GM10248 (cell line): ENCODE measurements at regions not wholly inside any gene's neighbourhood (a gene's known extent, or its start where the extent isn't known, plus 50 kb on each side); places are given as distances from the start of the nearest gene placed in this dataset.
"Not testable (repeated sequence)": the region's sequence is repeated elsewhere in the genome, so short reads cannot be mapped to it uniquely, and the experiment has no call there.

Source experiments
- CTCF ChIA-PET: fragments of 300-600 bp; sonication (Branson Sonifier 250); formaldehyde crosslinking; extraction: SDS; loops from one replicate; lab custom pipeline; 2021; ENCODE audit warnings: antibody characterized with exemption; lab: Yijun Ruan, JAX
- POLR2A ChIA-PET: fragments of 350-650 bp; sonication (Branson Sonifier 250); formaldehyde crosslinking; extraction: SDS; loops from one replicate; lab custom pipeline; 2020; ENCODE audit warnings: antibody characterized with exemption; lab: Yijun Ruan, JAX
- DNase-seq: peaks from one replicate; pipeline ENCODE4 v3.0.0; 2012; ENCODE audit errors: extremely low spot score
- TF ChIP-seq, protein P1 (sequence below): IDR thresholded peaks from 2 replicates; pipeline ENCODE4 v1.5.1; 2012; ENCODE audit warnings: mild to moderate bottlenecking, low read depth; ENCODE audit errors: extremely low read depth, missing control alignments, control extremely low read depth

DNA sequence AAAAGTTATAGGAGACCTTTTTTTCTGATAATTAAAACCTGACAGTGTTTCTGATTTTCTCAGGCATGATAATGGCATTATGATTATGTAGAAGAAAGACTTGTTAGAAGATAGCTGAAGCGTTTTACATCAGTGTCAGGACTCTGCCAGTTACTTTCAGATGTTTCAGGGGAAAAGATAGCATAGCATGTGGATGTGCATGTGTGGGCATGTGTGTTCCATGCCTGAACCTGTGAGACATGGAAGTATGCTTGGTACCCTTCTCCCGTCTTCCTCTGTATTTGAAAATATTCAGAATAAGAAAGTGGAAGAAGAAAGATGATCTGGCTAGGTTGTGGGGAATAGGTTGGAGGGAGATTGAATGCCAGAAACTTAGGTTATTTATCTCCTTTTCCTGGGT, 113.1 kb upstream of the PCAT7 start:
- TF ChIP-seq, protein P1, sequence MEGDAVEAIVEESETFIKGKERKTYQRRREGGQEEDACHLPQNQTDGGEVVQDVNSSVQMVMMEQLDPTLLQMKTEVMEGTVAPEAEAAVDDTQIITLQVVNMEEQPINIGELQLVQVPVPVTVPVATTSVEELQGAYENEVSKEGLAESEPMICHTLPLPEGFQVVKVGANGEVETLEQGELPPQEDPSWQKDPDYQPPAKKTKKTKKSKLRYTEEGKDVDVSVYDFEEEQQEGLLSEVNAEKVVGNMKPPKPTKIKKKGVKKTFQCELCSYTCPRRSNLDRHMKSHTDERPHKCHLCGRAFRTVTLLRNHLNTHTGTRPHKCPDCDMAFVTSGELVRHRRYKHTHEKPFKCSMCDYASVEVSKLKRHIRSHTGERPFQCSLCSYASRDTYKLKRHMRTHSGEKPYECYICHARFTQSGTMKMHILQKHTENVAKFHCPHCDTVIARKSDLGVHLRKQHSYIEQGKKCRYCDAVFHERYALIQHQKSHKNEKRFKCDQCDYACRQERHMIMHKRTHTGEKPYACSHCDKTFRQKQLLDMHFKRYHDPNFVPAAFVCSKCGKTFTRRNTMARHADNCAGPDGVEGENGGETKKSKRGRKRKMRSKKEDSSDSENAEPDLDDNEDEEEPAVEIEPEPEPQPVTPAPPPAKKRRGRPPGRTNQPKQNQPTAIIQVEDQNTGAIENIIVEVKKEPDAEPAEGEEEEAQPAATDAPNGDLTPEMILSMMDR, result no peak
- ChIA-PET POLR2A (no interaction called here), CTCF (interaction anchor here (1.6 kb wide), 1 partner anchor 9 kb away, joined by 3 read pairs; no protein-coding TSS in a partner anchor)
- no peak for DNase-seq

DNA sequence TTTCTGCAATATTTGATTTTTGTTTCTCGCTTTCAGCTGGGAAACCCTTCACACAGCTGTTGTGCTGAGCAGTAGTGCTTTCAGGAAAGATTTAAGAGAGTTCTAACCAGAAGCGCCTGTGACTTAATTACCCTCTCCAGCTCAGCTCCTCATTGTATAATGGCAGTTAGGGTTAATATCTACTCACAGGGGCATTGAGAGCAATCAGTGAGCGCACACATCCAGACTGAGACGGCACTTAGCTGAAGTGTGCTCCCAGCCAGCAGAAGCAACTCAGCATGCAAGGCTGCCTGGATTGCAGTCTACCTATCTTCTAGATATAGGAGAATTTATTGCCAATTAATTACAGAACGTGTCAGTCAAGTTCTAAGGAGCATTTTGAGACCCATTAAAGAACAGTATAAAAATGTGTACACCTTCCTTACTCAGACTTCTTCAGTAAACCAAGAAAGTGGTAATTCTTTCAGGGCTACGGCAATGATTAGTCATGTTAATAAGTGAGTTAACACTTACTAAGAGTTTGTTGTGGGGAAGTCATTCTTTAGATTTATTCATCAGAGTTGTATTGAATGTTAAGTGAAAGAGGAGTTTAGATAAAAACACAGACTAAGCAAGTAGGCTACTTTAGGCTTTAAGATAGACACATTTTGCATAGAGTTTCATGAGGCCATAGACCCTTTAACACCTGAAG, 111.7 kb upstream of the PCAT7 start:
- no peak for DNase-seq
- TF ChIP-seq, protein P1, result no peak
- CTCF ChIA-PET, result interaction anchor here (1.0 kb wide), 1 partner anchor 16 kb away, joined by 3 read pairs; no protein-coding TSS in a partner anchor
- POLR2A ChIA-PET, result no interaction called here

DNA sequence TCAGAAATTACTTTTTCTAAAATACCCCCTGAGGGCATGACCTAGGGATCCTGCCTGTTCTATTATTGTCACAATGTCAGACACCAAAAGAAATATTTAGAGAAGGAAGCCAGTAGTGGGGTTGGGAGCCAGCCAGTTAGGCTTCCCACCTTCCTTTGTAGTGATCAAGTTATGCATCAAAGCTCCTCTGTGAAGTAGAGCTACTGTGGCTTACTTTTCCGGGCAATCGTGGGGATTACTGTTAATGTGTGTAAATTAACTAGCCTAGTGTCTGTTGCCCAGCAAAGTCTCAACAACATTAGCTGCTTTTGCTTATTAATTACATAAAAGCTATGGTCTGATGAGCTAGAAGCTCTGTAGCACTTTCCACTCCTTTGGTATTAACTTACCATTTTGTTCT, 109.0 kb upstream of the PCAT7 start:
- ChIA-PET POLR2A (no interaction called here), CTCF (no interaction called here)
- DNase-seq, result no peak
- TF ChIP-seq, protein P1, result no peak

DNA sequence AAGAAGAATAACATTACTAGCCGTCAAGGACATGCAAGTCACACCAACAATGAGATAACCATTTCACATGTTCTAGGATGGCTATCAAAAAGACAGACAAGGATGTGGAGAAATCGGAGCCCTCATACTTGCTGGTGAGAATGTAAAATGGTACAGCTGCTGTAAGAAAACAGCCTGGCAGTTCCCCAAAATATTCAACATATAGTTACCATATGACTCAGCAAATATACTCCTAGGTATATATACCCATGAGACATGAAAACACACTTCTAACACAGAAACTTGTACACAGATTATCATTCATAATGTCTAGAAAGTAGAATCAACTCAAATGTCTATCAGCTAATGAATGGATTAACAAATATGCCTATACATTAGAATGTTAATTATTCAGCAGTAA, 105.4 kb upstream of the PCAT7 start:
- ChIA-PET CTCF (interaction anchor here (1.0 kb wide), 1 partner anchor 9 kb away, joined by 3 read pairs; no protein-coding TSS in a partner anchor), POLR2A (no interaction called here)
- DNase-seq, result no peak
- TF ChIP-seq, protein P1, result no peak

DNA sequence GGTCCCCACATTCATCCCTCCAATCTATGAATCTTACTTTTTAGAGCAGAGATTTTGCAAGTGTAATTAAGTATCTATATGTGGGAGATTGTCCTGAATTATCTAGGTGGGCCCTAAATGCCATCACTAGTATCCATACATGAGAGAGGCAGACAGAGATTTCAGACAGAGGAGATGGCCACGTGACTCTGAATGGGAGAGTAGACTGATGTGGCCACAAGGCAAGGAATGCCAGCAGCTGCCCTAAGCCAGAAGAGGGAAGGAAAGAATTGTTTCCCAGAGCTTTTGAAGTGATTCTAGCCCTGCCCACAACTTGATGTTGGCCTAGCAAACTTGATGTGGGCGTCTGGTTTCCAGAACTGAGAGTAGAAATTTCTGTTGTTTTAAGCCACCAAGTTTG, 90.1 kb upstream of the PCAT7 start:
- TF ChIP-seq, protein P1, result no peak
- ChIA-PET POLR2A (no interaction called here), CTCF (no interaction called here)
- no peak for DNase-seq

DNA sequence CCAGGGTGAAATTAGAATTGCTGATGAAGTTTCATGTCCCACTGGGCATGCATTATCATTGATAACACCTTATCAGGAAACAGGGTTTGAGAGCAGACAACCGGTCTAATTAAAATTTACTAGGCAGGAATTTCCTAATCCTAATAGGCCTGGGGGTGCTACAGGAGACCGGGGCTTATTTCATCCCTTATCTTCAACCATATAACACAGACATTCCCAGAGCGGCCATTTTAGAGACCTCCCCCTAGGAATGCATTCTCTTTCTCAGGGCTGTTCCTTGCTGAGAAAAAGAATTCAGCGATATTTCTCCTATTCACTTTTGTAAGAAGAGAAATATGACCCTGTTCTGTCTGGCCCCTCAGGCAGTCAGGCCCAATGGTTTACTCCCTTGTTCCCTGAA, 82.8 kb upstream of the PCAT7 start:
- POLR2A ChIA-PET, DNase-seq: not testable (repeated sequence)
- CTCF ChIA-PET, result interaction anchor here (1.2 kb wide), 1 partner anchor 9 kb away, joined by 3 read pairs; no protein-coding TSS in a partner anchor

DNA sequence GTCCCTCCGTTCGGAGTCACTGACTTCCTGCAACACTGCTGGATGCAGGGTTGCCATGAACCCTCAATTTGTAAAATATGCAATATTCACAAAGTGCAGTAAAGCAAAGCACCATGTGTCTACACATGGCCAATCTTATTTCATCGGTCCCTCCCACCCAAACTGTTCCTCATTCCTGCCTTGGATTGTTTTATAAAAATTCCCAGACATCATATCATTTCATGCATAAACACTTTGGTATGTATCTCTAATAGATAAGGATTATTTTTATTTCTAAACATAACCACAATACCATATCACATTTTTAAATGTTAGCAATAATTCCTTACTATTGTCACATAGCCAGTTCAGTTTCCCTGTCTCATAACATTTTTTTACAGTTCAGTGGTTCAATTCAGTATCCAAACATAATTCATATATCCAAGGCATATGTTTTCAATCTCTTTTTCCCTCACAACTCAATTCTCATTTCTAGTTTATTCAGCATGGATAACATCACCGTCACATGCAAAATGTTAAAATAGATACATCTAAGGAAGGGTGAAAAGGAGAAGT, 82.0 kb upstream of the PCAT7 start:
- TF ChIP-seq, protein P1, result no peak
- ChIA-PET CTCF (no interaction called here), POLR2A (no interaction called here)
- no peak for DNase-seq
